ENCODE measurements at regions not wholly inside any gene's neighbourhood (a gene's known extent, or its start where the extent isn't known, plus 50 kb on each side); places are given as distances from the start of the nearest gene placed in this dataset.

GRCh38 chr12:69141074-69141473, 98.3 kb upstream of the CPSF6 start:
- Mint-ChIP-seq H3K36me3 (ENCODE audit: insufficient read depth) (peaks cover 3% of the 10 kb centered on the region), H3K27me3 (no peaks in the 10 kb centered on the region), H3K27ac (no peak overlapping the region), H3K4me1 (ENCODE audit: low read depth) (no peaks in the 10 kb centered on the region), H3K4me3 (ENCODE audit: low read depth) (no peak overlapping the region), H3K9me3 (ENCODE audit: low read depth) (peaks cover 29% of the 10 kb centered on the region)
- no peak for DNase-seq (ENCODE audit: low spot score, unreplicated experiment)
- TF ChIP-seq CTCF (IDR thresholded peaks at IDR 0.05; ENCODE audit: unreplicated experiment), result no peak

GRCh38 chr12:69149270-69149669, 90.1 kb upstream of the CPSF6 start:
- Mint-ChIP-seq H3K27me3 (no peaks in the 10 kb centered on the region), H3K4me3 (ENCODE audit: low read depth) (no peak overlapping the region), H3K36me3 (ENCODE audit: insufficient read depth) (no peaks in the 10 kb centered on the region), H3K27ac (no peak overlapping the region), H3K4me1 (ENCODE audit: low read depth) (peaks cover 12% of the 10 kb centered on the region), H3K9me3 (ENCODE audit: low read depth) (no peaks in the 10 kb centered on the region)
- no peak for DNase-seq (ENCODE audit: low spot score, unreplicated experiment)
- TF ChIP-seq CTCF (IDR thresholded peaks at IDR 0.05; ENCODE audit: unreplicated experiment), result no peak

GRCh38 chr12:69150083-69150795, 89.1 kb upstream of the CPSF6 start:
- no peaks in the 10 kb centered on the region for H3K36me3 Mint-ChIP-seq (ENCODE audit: insufficient read depth)
- no peak for TF ChIP-seq CTCF (IDR thresholded peaks at IDR 0.05; ENCODE audit: unreplicated experiment)
- no peak overlapping the region for H3K4me3 Mint-ChIP-seq (ENCODE audit: low read depth)
- H3K27me3 Mint-ChIP-seq, result no peaks in the 10 kb centered on the region
- H3K4me1 Mint-ChIP-seq (ENCODE audit: low read depth), result peaks cover 14% of the 10 kb centered on the region
- DNase-seq (ENCODE audit: low spot score, unreplicated experiment), result no peak
- H3K27ac Mint-ChIP-seq, result no peak overlapping the region
- no peaks in the 10 kb centered on the region for H3K9me3 Mint-ChIP-seq (ENCODE audit: low read depth)

- no peak for TF ChIP-seq CTCF (IDR thresholded peaks at IDR 0.05; ENCODE audit: unreplicated experiment)
- no peak for DNase-seq (ENCODE audit: low spot score, unreplicated experiment)
- Mint-ChIP-seq H3K27ac (no peak overlapping the region), H3K4me1 (ENCODE audit: low read depth) (peaks cover 14% of the 10 kb centered on the region), H3K4me3 (ENCODE audit: low read depth) (no peak overlapping the region), H3K9me3 (ENCODE audit: low read depth) (no peaks in the 10 kb centered on the region), H3K27me3 (no peaks in the 10 kb centered on the region), H3K36me3 (ENCODE audit: insufficient read depth) (no peaks in the 10 kb centered on the region)
Observed at GRCh38 chr12:69150796-69151127, 88.6 kb upstream of the CPSF6 start.

GRCh38 chr12:69151254-69151764, 88.1 kb upstream of the CPSF6 start:
- no peak overlapping the region for H3K27ac Mint-ChIP-seq
- no peak for TF ChIP-seq CTCF (IDR thresholded peaks at IDR 0.05; ENCODE audit: unreplicated experiment)
- no peaks in the 10 kb centered on the region for H3K27me3 Mint-ChIP-seq
- H3K4me1 Mint-ChIP-seq (ENCODE audit: low read depth), result peaks cover 14% of the 10 kb centered on the region
- no peaks in the 10 kb centered on the region for H3K36me3 Mint-ChIP-seq (ENCODE audit: insufficient read depth)
- H3K9me3 Mint-ChIP-seq (ENCODE audit: low read depth), result no peaks in the 10 kb centered on the region
- H3K4me3 Mint-ChIP-seq (ENCODE audit: low read depth), result no peak overlapping the region
- no peak for DNase-seq (ENCODE audit: low spot score, unreplicated experiment)
